Endodermal cell (in vitro differentiated cells): ENCODE measurements at regions not wholly inside any gene's neighbourhood (a gene's known extent, or its start where the extent isn't known, plus 50 kb on each side); places are given as distances from the start of the nearest gene placed in this dataset.

Experiments
- DNase-seq: peaks from one replicate; pipeline ENCODE4 v3.0.0-alpha.2; 2017
- H3K27ac ChIP-seq: 2 replicates; pipeline ENCODE4 v1.5.1; 2013; ENCODE audit warnings: mild to moderate bottlenecking, low read depth, low read length, moderate library complexity
- H3K27me3 ChIP-seq: 2 replicates; pipeline ENCODE4 v1.6.1; 2013; ENCODE audit warnings: mild to moderate bottlenecking, low read length, moderate library complexity; ENCODE audit not compliant: insufficient read depth, control insufficient read depth, poor library complexity, severe bottlenecking
- H3K36me3 ChIP-seq: 2 replicates; pipeline ENCODE4 v1.7.0; 2013; ENCODE audit warnings: mild to moderate bottlenecking, low read length, moderate library complexity; ENCODE audit not compliant: control insufficient read depth, insufficient read depth
- H3K4me1 ChIP-seq: one replicate; pipeline ENCODE4 v1.7.0; 2013; ENCODE audit warnings: low read length; ENCODE audit not compliant: control insufficient read depth, insufficient read depth
- H3K4me3 ChIP-seq: 2 replicates; pipeline ENCODE4 v1.5.1; 2013; ENCODE audit warnings: mild to moderate bottlenecking, low read length, moderate library complexity
- H3K9ac ChIP-seq: 2 replicates; pipeline ENCODE4 v1.6.1; 2013; ENCODE audit warnings: mild to moderate bottlenecking, low read length, moderate library complexity; ENCODE audit not compliant: poor library complexity, severe bottlenecking; ENCODE audit errors: extremely low read depth
- H3K9me3 ChIP-seq: 2 replicates; pipeline ENCODE4 v1.6.1; 2013; ENCODE audit warnings: mild to moderate bottlenecking, low read length, moderate library complexity; ENCODE audit not compliant: control insufficient read depth
- H3K27ac Mint-ChIP-seq: 2 replicates; pipeline ENCODE4 v1.8.0; 2020; ENCODE audit warnings: mixed read lengths
- H3K27me3 Mint-ChIP-seq: 2 replicates; pipeline ENCODE4 v1.8.0; 2021; ENCODE audit warnings: mild to moderate bottlenecking, mixed read lengths; ENCODE audit not compliant: insufficient read depth
- H3K36me3 Mint-ChIP-seq: 2 replicates; pipeline ENCODE4 v1.8.0; 2020; ENCODE audit warnings: low read depth, mixed read lengths
- H3K4me1 Mint-ChIP-seq: 2 replicates; pipeline ENCODE4 v1.8.0; 2020; ENCODE audit warnings: mixed read lengths
- H3K4me3 Mint-ChIP-seq: 2 replicates; pipeline ENCODE4 v1.8.0; 2020; ENCODE audit warnings: mild to moderate bottlenecking, moderate library complexity, mixed read lengths
- H3K9me3 Mint-ChIP-seq: 2 replicates; pipeline ENCODE4 v1.8.0; 2020; ENCODE audit warnings: mild to moderate bottlenecking, mixed read lengths
- CTCF ChIP-seq: fragments of 200-600 bp; sonication (generic); conservative IDR thresholded peaks from 2 replicates; pipeline ENCODE4 v1.5.0; 2021; ENCODE audit warnings: antibody characterized with exemption, mild to moderate bottlenecking
- WGBS, 2 experiments: methylation state at CpG; one replicate each; pipeline versions ENCODE4 v1.1.5 to v1.1.7; 2013; ENCODE audit warnings: missing lambda C conversion rate in 2 of 2, mixed read lengths in 1 of 2; ENCODE audit not compliant: insufficient coverage in 1 of 2, insufficient read length in 1 of 2; 5-methylcytosine and 5-hydroxymethylcytosine counted together

GRCh38 chr3:163071713-163072112 lies 1575.1 kb downstream of the OTOL1 start:
- Mint-ChIP-seq H3K27me3 (no peaks in the 10 kb centered on the region), H3K4me3 (no peak overlapping the region), H3K27ac (no peak overlapping the region), H3K36me3 (peaks cover 16% of the 10 kb centered on the region), H3K4me1 (no peaks in the 10 kb centered on the region), H3K9me3 (peaks cover 18% of the 10 kb centered on the region)
- no peak for TF ChIP-seq CTCF
- Histone ChIP-seq H3K27ac (no peak overlapping the region), H3K9ac (no peak overlapping the region), H3K27me3 (no peaks in the 10 kb centered on the region), H3K4me1 (no peaks in the 10 kb centered on the region), H3K36me3 (no peaks in the 10 kb centered on the region), H3K9me3 (peaks cover 14% of the 10 kb centered on the region), H3K4me3 (no peak overlapping the region)
- DNase-seq = no peak
- WGBS, 2 experiments = 88 to 96% methylated on average over 1 to 2 of the region's 2 CpGs
